DOHH2 (cell line): ENCODE measurements at regions not wholly inside any gene's neighbourhood (a gene's known extent, or its start where the extent isn't known, plus 50 kb on each side); places are given as distances from the start of the nearest gene placed in this dataset.

ENCODE experiments used
- EZH2phosphoT487 ChIP-seq: fragments of 200-600 bp; sonication (generic); IDR thresholded peaks from 2 replicates; pipeline ENCODE4 v1.6.1; 2017; ENCODE audit warnings: borderline replicate concordance, mild to moderate bottlenecking, antibody characterized with exemption, low read length, moderate library complexity, mixed read lengths
- TF ChIP-seq, protein P1 (sequence below): fragments of 200-600 bp; sonication (generic); IDR thresholded peaks from one replicate; pipeline ENCODE4 v1.5.1; 2014; ENCODE audit warnings: antibody characterized with exemption, mild to moderate bottlenecking, low read depth, low read length; ENCODE audit not compliant: poor library complexity, severe bottlenecking

DNA sequence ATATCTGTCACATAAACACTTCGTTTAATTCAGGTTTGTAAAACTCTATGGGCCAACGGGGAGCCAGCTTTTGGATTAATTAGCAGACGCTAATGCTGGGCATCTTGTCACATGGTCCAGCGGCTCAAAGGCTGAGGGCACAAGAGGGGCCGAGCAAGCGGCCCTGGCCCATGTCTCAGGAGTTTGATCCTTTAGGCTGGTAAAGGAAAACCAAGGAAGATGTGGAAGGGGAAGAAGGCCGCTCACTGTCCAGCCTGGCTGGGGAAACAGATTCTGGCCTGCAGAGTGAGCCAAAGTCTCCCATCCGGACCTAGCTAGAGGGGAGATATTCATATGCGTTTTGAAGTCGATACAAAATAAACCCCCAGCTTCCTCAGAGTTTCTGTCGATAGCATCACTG is 248.6 kb upstream of the SIX2 start:
- TF ChIP-seq, protein P1, sequence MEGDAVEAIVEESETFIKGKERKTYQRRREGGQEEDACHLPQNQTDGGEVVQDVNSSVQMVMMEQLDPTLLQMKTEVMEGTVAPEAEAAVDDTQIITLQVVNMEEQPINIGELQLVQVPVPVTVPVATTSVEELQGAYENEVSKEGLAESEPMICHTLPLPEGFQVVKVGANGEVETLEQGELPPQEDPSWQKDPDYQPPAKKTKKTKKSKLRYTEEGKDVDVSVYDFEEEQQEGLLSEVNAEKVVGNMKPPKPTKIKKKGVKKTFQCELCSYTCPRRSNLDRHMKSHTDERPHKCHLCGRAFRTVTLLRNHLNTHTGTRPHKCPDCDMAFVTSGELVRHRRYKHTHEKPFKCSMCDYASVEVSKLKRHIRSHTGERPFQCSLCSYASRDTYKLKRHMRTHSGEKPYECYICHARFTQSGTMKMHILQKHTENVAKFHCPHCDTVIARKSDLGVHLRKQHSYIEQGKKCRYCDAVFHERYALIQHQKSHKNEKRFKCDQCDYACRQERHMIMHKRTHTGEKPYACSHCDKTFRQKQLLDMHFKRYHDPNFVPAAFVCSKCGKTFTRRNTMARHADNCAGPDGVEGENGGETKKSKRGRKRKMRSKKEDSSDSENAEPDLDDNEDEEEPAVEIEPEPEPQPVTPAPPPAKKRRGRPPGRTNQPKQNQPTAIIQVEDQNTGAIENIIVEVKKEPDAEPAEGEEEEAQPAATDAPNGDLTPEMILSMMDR, result no peak
- no peak for TF ChIP-seq EZH2phosphoT487
